PC-3 (cell line): ENCODE measurements at regions not wholly inside any gene's neighbourhood (a gene's known extent, or its start where the extent isn't known, plus 50 kb on each side); places are given as distances from the start of the nearest gene placed in this dataset.

Source experiments
- ATAC-seq: fragments of 200-7000 bp; cut with Tn5 transposase; 2 replicates; pipeline ENCODE4 v1.9.1; 2020; ENCODE audit warnings: mild to moderate bottlenecking, moderate library complexity
- BruUV-seq: library from RNA; stranded (reverse); fragments of 400-500 nt; replicated peaks from 2 replicates; lab custom pipeline; 2021; lab: Mats Ljungman, UMichigan
- CTCF ChIA-PET: fragments of 300-600 bp; sonication (Branson Sonifier 250); formaldehyde crosslinking; loops from one replicate; lab custom pipeline; 2022; ENCODE audit warnings: antibody characterized with exemption; lab: Charles Lee
- POLR2A ChIA-PET: fragments of 300-600 bp; sonication (Branson Sonifier 250); formaldehyde crosslinking; loops from one replicate; lab custom pipeline; 2022; ENCODE audit warnings: antibody characterized with exemption; ENCODE audit not compliant: unreplicated experiment; lab: Charles Lee
- DNase-seq: peaks from one replicate; pipeline ENCODE4 v3.0.0-alpha.2; 2015
- H2AFZ ChIP-seq: fragments of 300-600 bp; sonication (generic); 2 replicates; pipeline ENCODE4 v1.6.0; 2016; ENCODE audit warnings: antibody characterized with exemption, low read length
- H3F3A ChIP-seq: fragments of 300-600 bp; sonication (generic); one replicate; pipeline ENCODE4 v1.6.0; 2017; ENCODE audit warnings: antibody characterized with exemption, low read length, control low read depth, mild to moderate bottlenecking; ENCODE audit not compliant: unreplicated experiment
- H3K27ac ChIP-seq: fragments of 300-600 bp; sonication (generic); 2 replicates; pipeline ENCODE4 v1.5.1; 2016; ENCODE audit warnings: mild to moderate bottlenecking, low read length
- H3K27me3 ChIP-seq: fragments of 300-600 bp; sonication (generic); 2 replicates; pipeline ENCODE4 v1.6.1; 2016; ENCODE audit warnings: low read length, mixed read lengths
- H3K36me3 ChIP-seq: fragments of 300-600 bp; sonication (generic); 2 replicates; pipeline ENCODE4 v1.6.1; 2016; ENCODE audit warnings: low read depth, mixed run types, low read length, mixed read lengths
- H3K4me1 ChIP-seq: fragments of 300-600 bp; sonication (generic); 2 replicates; pipeline ENCODE4 v1.5.1; 2016; ENCODE audit warnings: low read length; ENCODE audit not compliant: insufficient read depth
- H3K4me2 ChIP-seq: fragments of 300-600 bp; sonication (generic); 2 replicates; pipeline ENCODE4 v1.6.0; 2016; ENCODE audit warnings: low read length
- H3K4me3 ChIP-seq: fragments of 300-600 bp; sonication (generic); 2 replicates; pipeline ENCODE4 v1.5.1; 2016; ENCODE audit warnings: mild to moderate bottlenecking, low read length, mixed read lengths
- H3K79me2 ChIP-seq: fragments of 300-600 bp; sonication (generic); 2 replicates; pipeline ENCODE4 v1.6.1; 2017; ENCODE audit warnings: low read length, mixed read lengths
- H3K9ac ChIP-seq: fragments of 300-600 bp; sonication (generic); 2 replicates; pipeline ENCODE4 v1.6.0; 2016; ENCODE audit warnings: mild to moderate bottlenecking, low read length
- H3K9me2 ChIP-seq: fragments of 300-600 bp; sonication (generic); replicated peaks from 2 replicates; pipeline ENCODE4 v1.6.1; 2016; ENCODE audit warnings: mixed run types, low read length, mixed read lengths
- H3K9me3 ChIP-seq: fragments of 300-600 bp; sonication (generic); 2 replicates; pipeline ENCODE4 v1.6.1; 2016; ENCODE audit warnings: low read length, mixed read lengths
- H4K20me1 ChIP-seq: fragments of 300-600 bp; sonication (generic); 2 replicates; pipeline ENCODE4 v1.6.1; 2016; ENCODE audit warnings: low read length, mixed read lengths
- EZH2 ChIP-seq: fragments of 300-600 bp; sonication (generic); IDR thresholded peaks from one replicate; pipeline ENCODE4 v1.6.1; 2017; ENCODE audit warnings: antibody characterized with exemption, mild to moderate bottlenecking, low read length; ENCODE audit not compliant: unreplicated experiment
- EZH2phosphoT487 ChIP-seq: fragments of 300-600 bp; sonication (generic); IDR thresholded peaks from 2 replicates; pipeline ENCODE4 v1.6.1; 2018; ENCODE audit warnings: mild to moderate bottlenecking, antibody characterized with exemption, low read length, borderline replicate concordance
- intact Hi-C: fragments of 100-400 bp; cut with micrococcal nuclease; formaldehyde crosslinking; loops from 2 replicates; pipeline ENCODE4 v1.9.0; 2023
- TF ChIP-seq, protein P1 (sequence below): fragments of 300-600 bp; sonication (generic); conservative IDR thresholded peaks from 2 replicates; pipeline ENCODE4 v1.5.1; 2017; ENCODE audit warnings: antibody characterized with exemption, low read depth, mild to moderate bottlenecking, low read length

DNA sequence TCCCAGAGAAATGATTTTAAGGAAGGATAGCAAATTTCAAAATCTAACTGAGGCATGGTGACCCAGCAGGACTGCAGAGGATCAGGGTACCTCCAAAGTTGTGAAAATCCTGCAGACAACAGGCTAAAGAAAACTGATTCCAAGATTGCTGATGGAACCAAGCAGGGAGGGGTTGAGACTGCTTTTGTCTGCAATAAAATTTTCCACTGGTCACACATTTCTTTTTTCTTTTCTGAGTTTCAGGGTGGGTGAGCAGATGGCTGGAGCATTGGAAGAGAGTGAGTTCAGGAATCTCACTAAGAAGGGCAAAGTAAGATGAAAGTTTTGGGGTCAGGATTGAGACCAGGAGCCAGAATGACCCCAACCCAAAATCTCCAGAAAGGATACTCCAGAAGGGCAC is 321.0 kb downstream of the TNS1 start:
- Histone ChIP-seq H3K4me2 (no peak overlapping the region), H3K9me2 (no peaks in the 10 kb centered on the region), H3K27ac (no peak overlapping the region), H3K36me3 (no peaks in the 10 kb centered on the region), H2AFZ (no peak overlapping the region), H3K27me3 (no peaks in the 10 kb centered on the region), H3K9ac (no peak overlapping the region), H3K79me2 (no peaks in the 10 kb centered on the region), H4K20me1 (no peaks in the 10 kb centered on the region), H3K9me3 (no peaks in the 10 kb centered on the region), H3K4me3 (no peak overlapping the region), H3F3A (no peaks in the 10 kb centered on the region), H3K4me1 (peaks cover 14% of the 10 kb centered on the region)
- no peak for TF ChIP-seq EZH2
- TF ChIP-seq EZH2phosphoT487, result no peak
- TF ChIP-seq, protein P1, sequence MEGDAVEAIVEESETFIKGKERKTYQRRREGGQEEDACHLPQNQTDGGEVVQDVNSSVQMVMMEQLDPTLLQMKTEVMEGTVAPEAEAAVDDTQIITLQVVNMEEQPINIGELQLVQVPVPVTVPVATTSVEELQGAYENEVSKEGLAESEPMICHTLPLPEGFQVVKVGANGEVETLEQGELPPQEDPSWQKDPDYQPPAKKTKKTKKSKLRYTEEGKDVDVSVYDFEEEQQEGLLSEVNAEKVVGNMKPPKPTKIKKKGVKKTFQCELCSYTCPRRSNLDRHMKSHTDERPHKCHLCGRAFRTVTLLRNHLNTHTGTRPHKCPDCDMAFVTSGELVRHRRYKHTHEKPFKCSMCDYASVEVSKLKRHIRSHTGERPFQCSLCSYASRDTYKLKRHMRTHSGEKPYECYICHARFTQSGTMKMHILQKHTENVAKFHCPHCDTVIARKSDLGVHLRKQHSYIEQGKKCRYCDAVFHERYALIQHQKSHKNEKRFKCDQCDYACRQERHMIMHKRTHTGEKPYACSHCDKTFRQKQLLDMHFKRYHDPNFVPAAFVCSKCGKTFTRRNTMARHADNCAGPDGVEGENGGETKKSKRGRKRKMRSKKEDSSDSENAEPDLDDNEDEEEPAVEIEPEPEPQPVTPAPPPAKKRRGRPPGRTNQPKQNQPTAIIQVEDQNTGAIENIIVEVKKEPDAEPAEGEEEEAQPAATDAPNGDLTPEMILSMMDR, result no peak
- BruUV-seq, result no TSS peak
- ATAC-seq (no peak), DNase-seq (no peak)
- ChIA-PET CTCF (no interaction called here), POLR2A (no interaction called here)
- intact Hi-C loops, result no loop called here

DNA sequence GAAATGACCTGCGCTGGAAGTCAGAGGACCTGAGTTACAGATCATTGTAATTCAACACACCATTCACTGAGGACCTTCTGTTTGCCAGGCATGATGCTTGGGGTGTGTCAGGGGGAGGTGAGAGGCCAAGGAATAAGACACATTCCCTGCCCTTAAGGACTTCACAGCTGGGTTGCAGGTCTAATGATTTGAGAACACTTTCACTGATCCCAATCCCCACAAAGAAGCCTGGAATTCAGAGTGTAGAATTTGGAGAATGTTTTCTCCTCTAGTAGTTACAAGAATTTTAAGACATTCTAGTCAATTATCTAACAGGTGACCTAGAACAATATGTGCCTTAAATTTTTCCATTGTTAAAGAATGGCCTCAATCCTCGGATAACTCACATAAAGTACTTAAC is 322.4 kb downstream of the TNS1 start:
- ChIA-PET CTCF (no interaction called here), POLR2A (no interaction called here)
- H3K79me2 ChIP-seq, result no peaks in the 10 kb centered on the region
- no peak overlapping the region for H3K4me3 ChIP-seq
- intact Hi-C loops, result no loop called here
- TF ChIP-seq EZH2, result no peak
- no TSS peak for BruUV-seq
- no peaks in the 10 kb centered on the region for H3K9me3 ChIP-seq
- ATAC-seq, result no peak
- no peaks in the 10 kb centered on the region for H3K27me3 ChIP-seq
- H3K4me2 ChIP-seq, result no peak overlapping the region
- H3K36me3 ChIP-seq, result no peaks in the 10 kb centered on the region
- no peak overlapping the region for H3K27ac ChIP-seq
- no peaks in the 10 kb centered on the region for H4K20me1 ChIP-seq
- no peaks in the 10 kb centered on the region for H3F3A ChIP-seq
- no peak for DNase-seq
- H3K9me2 ChIP-seq, result no peaks in the 10 kb centered on the region
- H3K9ac ChIP-seq, result no peak overlapping the region
- H3K4me1 ChIP-seq, result peaks cover 9% of the 10 kb centered on the region
- no peak overlapping the region for H2AFZ ChIP-seq

DNA sequence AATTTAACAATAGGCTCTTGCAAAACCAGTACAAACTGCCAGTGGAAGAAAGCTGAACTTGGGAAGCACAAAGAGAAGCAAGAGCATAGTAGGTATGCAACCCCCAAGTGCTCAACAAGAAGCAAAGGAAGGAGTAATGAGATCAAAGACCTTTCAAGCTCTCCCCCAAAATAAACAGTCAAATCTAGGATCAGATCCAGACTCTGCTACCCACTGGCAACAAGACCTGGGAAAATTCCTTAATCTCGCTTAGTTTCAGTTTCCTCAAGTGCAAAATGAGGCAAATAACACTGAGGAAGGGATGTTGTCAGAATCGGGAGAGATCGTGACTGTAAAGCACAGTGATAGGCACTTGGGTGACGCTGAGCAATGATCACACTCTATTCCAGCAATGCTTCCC is 329.2 kb downstream of the TNS1 start:
- no peak for DNase-seq
- CTCF ChIA-PET, result no interaction called here
- no peaks in the 10 kb centered on the region for H4K20me1 ChIP-seq
- POLR2A ChIA-PET, result no interaction called here
- BruUV-seq, result no TSS peak
- H3K4me3 ChIP-seq, result no peak overlapping the region
- H3K4me2 ChIP-seq, result no peak overlapping the region
- H3K27ac ChIP-seq, result no peak overlapping the region
- H3K79me2 ChIP-seq, result no peaks in the 10 kb centered on the region
- TF ChIP-seq EZH2 (no peak), EZH2phosphoT487 (no peak)
- TF ChIP-seq, protein P1, result no peak
- H3F3A ChIP-seq, result no peaks in the 10 kb centered on the region
- intact Hi-C loops, result no loop called here
- H3K4me1 ChIP-seq, result no peaks in the 10 kb centered on the region
- no peak overlapping the region for H3K9ac ChIP-seq
- no peaks in the 10 kb centered on the region for H3K9me3 ChIP-seq
- H2AFZ ChIP-seq, result no peak overlapping the region
- H3K36me3 ChIP-seq, result no peaks in the 10 kb centered on the region
- H3K27me3 ChIP-seq, result no peaks in the 10 kb centered on the region
- H3K9me2 ChIP-seq, result no peaks in the 10 kb centered on the region
- no peak for ATAC-seq
